Progenitor cell of endocrine pancreas (in vitro differentiated cells): ENCODE measurements at regions not wholly inside any gene's neighbourhood (a gene's known extent, or its start where the extent isn't known, plus 50 kb on each side); places are given as distances from the start of the nearest gene placed in this dataset.

Experiments
- DNase-seq: peaks from one replicate; pipeline ENCODE4 v3.0.0; 2021; ENCODE audit warnings: low spot score; ENCODE audit not compliant: unreplicated experiment
- H3K27ac Mint-ChIP-seq: 2 replicates; pipeline ENCODE4 v1.8.0; 2021; ENCODE audit warnings: mild to moderate bottlenecking, moderate library complexity, mixed read lengths
- H3K27me3 Mint-ChIP-seq: 2 replicates; pipeline ENCODE4 v1.8.0; 2021; ENCODE audit warnings: mixed read lengths
- H3K36me3 Mint-ChIP-seq: 2 replicates; pipeline ENCODE4 v1.8.0; 2022; ENCODE audit warnings: mixed read lengths; ENCODE audit not compliant: insufficient read depth
- H3K4me1 Mint-ChIP-seq: 2 replicates; pipeline ENCODE4 v1.8.0; 2021; ENCODE audit warnings: low read depth, mixed read lengths
- H3K4me3 Mint-ChIP-seq: 2 replicates; pipeline ENCODE4 v1.8.0; 2021; ENCODE audit warnings: low read depth, mild to moderate bottlenecking, moderate library complexity, mixed read lengths
- H3K9me3 Mint-ChIP-seq: 2 replicates; pipeline ENCODE4 v1.8.0; 2021; ENCODE audit warnings: low read depth, mixed read lengths
- CTCF ChIP-seq: fragments of 200-600 bp; sonication (generic); IDR thresholded peaks from one replicate; pipeline ENCODE4 v1.5.0; 2021; ENCODE audit warnings: antibody characterized with exemption, mild to moderate bottlenecking; ENCODE audit not compliant: unreplicated experiment

GRCh38 chr4:12296366-12296765, 867.7 kb upstream of the HS3ST1 start:
- Mint-ChIP-seq H3K36me3 (no peaks in the 10 kb centered on the region), H3K4me1 (peaks cover 2% of the 10 kb centered on the region), H3K27ac (no peak overlapping the region), H3K9me3 (no peaks in the 10 kb centered on the region), H3K4me3 (no peak overlapping the region), H3K27me3 (no peaks in the 10 kb centered on the region)
- DNase-seq: no peak
- TF ChIP-seq CTCF: no peak

GRCh38 chr4:12293906-12294525, 865.3 kb upstream of the HS3ST1 start:
- Mint-ChIP-seq H3K36me3 (no peaks in the 10 kb centered on the region), H3K27ac (no peak overlapping the region), H3K4me3 (no peak overlapping the region), H3K27me3 (no peaks in the 10 kb centered on the region), H3K9me3 (no peaks in the 10 kb centered on the region), H3K4me1 (no peaks in the 10 kb centered on the region)
- DNase-seq: no peak
- no peak for TF ChIP-seq CTCF

- Mint-ChIP-seq H3K27ac (no peak overlapping the region), H3K9me3 (peaks cover 4% of the 10 kb centered on the region), H3K36me3 (no peaks in the 10 kb centered on the region), H3K4me1 (no peaks in the 10 kb centered on the region), H3K4me3 (no peak overlapping the region), H3K27me3 (no peaks in the 10 kb centered on the region)
- no peak for DNase-seq
- no peak for TF ChIP-seq CTCF
These were observed 857.7 kb upstream of the HS3ST1 start for GRCh38 chr4:12286351-12286750.

GRCh38 chr4:12270546-12270945, 841.9 kb upstream of the HS3ST1 start:
- no peaks in the 10 kb centered on the region for H3K9me3 Mint-ChIP-seq
- no peak overlapping the region for H3K4me3 Mint-ChIP-seq
- no peaks in the 10 kb centered on the region for H3K27me3 Mint-ChIP-seq
- H3K27ac Mint-ChIP-seq: no peak overlapping the region
- H3K4me1 Mint-ChIP-seq: no peaks in the 10 kb centered on the region
- DNase-seq: no peak
- TF ChIP-seq CTCF: no peak
- no peaks in the 10 kb centered on the region for H3K36me3 Mint-ChIP-seq

- no peaks in the 10 kb centered on the region for H3K27me3 Mint-ChIP-seq
- H3K4me3 Mint-ChIP-seq: no peak overlapping the region
- DNase-seq: no peak
- no peak overlapping the region for H3K27ac Mint-ChIP-seq
- peaks cover 4% of the 10 kb centered on the region for H3K9me3 Mint-ChIP-seq
- H3K36me3 Mint-ChIP-seq: peaks cover 1% of the 10 kb centered on the region
- TF ChIP-seq CTCF: no peak
- H3K4me1 Mint-ChIP-seq: no peaks in the 10 kb centered on the region
These were observed 836.9 kb upstream of the HS3ST1 start for GRCh38 chr4:12265554-12265953.
